Cardiac septum (tissue), 1 donor: ENCODE measurements at regions not wholly inside any gene's neighbourhood (a gene's known extent, or its start where the extent isn't known, plus 50 kb on each side); places are given as distances from the start of the nearest gene placed in this dataset.

Experiments
- DNase-seq: peaks from one replicate; pipeline ENCODE4 v3.0.0-alpha.2; 2020; ENCODE audit warnings: low spot score
- intact Hi-C: fragments of 100-400 bp; cut with DNase I; formaldehyde crosslinking; loops from one replicate; pipeline ENCODE4 v1.14.0; 2022
- donor health status: DM: no; HTN: no; CAD: no.

- intact Hi-C loops = no loop called here
- no peak for DNase-seq
Observed at GRCh38 chr13:83272652-83273240, 609.5 kb downstream of the SLITRK1 start.

- no peak for DNase-seq
- intact Hi-C loops = no loop called here
Observed at GRCh38 chr13:83272076-83272475, 610.2 kb downstream of the SLITRK1 start.

GRCh38 chr13:83265279-83265678 lies 617.0 kb downstream of the SLITRK1 start:
- intact Hi-C loops = no loop called here

GRCh38 chr13:83248751-83249150 lies 633.5 kb downstream of the SLITRK1 start:
- intact Hi-C loops = no loop called here
- no peak for DNase-seq

More at GRCh38 chr13:83265279-83265678, 617.0 kb downstream of the SLITRK1 start:
- DNase-seq = no peak

GRCh38 chr13:83232626-83233025 lies 649.6 kb downstream of the SLITRK1 start:
- intact Hi-C loops = no loop called here

GRCh38 chr13:83229574-83230305 lies 652.5 kb downstream of the SLITRK1 start:
- DNase-seq = no peak
- intact Hi-C loops = no loop called here

More at GRCh38 chr13:83232626-83233025, 649.6 kb downstream of the SLITRK1 start:
- no peak for DNase-seq

- intact Hi-C loops = no loop called here
Observed at GRCh38 chr13:83223546-83223945, 658.7 kb downstream of the SLITRK1 start.

GRCh38 chr13:83221813-83222241 lies 660.4 kb downstream of the SLITRK1 start:
- no peak for DNase-seq
- intact Hi-C loops = no loop called here

More at GRCh38 chr13:83223546-83223945, 658.7 kb downstream of the SLITRK1 start:
- no peak for DNase-seq

GRCh38 chr13:83221256-83221655 lies 661.0 kb downstream of the SLITRK1 start:
- intact Hi-C loops = no loop called here
- no peak for DNase-seq

- intact Hi-C loops = no loop called here
- no peak for DNase-seq
Observed at GRCh38 chr13:83220241-83220640, 662.0 kb downstream of the SLITRK1 start.

- no peak for DNase-seq
- intact Hi-C loops = no loop called here
Observed at GRCh38 chr13:83219832-83220231, 662.4 kb downstream of the SLITRK1 start.

- DNase-seq = no peak
Observed at GRCh38 chr13:83216479-83217245, 665.6 kb downstream of the SLITRK1 start.

GRCh38 chr13:83215627-83216026 lies 666.6 kb downstream of the SLITRK1 start:
- intact Hi-C loops = no loop called here
- no peak for DNase-seq

More at GRCh38 chr13:83216479-83217245, 665.6 kb downstream of the SLITRK1 start:
- intact Hi-C loops = no loop called here

- intact Hi-C loops = no loop called here
Observed at GRCh38 chr13:83214452-83214851, 667.8 kb downstream of the SLITRK1 start.

GRCh38 chr13:83211301-83211700 lies 671.0 kb downstream of the SLITRK1 start:
- intact Hi-C loops = no loop called here
- DNase-seq = no peak

More at GRCh38 chr13:83214452-83214851, 667.8 kb downstream of the SLITRK1 start:
- no peak for DNase-seq

GRCh38 chr13:83204886-83205285 lies 677.4 kb downstream of the SLITRK1 start:
- DNase-seq = no peak
- intact Hi-C loops = no loop called here

- DNase-seq = no peak
- intact Hi-C loops = no loop called here
Observed at GRCh38 chr13:83201506-83201905, 680.8 kb downstream of the SLITRK1 start.

- intact Hi-C loops = no loop called here
- DNase-seq = no peak
Observed at GRCh38 chr13:83197316-83197715, 685.0 kb downstream of the SLITRK1 start.

- no peak for DNase-seq
- intact Hi-C loops = no loop called here
Observed at GRCh38 chr13:83190020-83190419, 692.3 kb downstream of the SLITRK1 start.

- DNase-seq = no peak
- intact Hi-C loops = no loop called here
Observed at GRCh38 chr13:83184819-83185218, 697.5 kb downstream of the SLITRK1 start.

GRCh38 chr13:83184150-83184475 lies 698.2 kb downstream of the SLITRK1 start:
- intact Hi-C loops = no loop called here
- no peak for DNase-seq
